Progenitor cell of endocrine pancreas (in vitro differentiated cells): ENCODE measurements at regions not wholly inside any gene's neighbourhood (a gene's known extent, or its start where the extent isn't known, plus 50 kb on each side); places are given as distances from the start of the nearest gene placed in this dataset.

Experiments used
- DNase-seq: peaks from one replicate; pipeline ENCODE4 v3.0.0; 2021; ENCODE audit warnings: low spot score; ENCODE audit not compliant: unreplicated experiment
- H3K27ac Mint-ChIP-seq: 2 replicates; pipeline ENCODE4 v1.8.0; 2021; ENCODE audit warnings: mild to moderate bottlenecking, moderate library complexity, mixed read lengths
- H3K27me3 Mint-ChIP-seq: 2 replicates; pipeline ENCODE4 v1.8.0; 2021; ENCODE audit warnings: mixed read lengths
- H3K36me3 Mint-ChIP-seq: 2 replicates; pipeline ENCODE4 v1.8.0; 2022; ENCODE audit warnings: mixed read lengths; ENCODE audit not compliant: insufficient read depth
- H3K4me1 Mint-ChIP-seq: 2 replicates; pipeline ENCODE4 v1.8.0; 2021; ENCODE audit warnings: low read depth, mixed read lengths
- H3K4me3 Mint-ChIP-seq: 2 replicates; pipeline ENCODE4 v1.8.0; 2021; ENCODE audit warnings: low read depth, mild to moderate bottlenecking, moderate library complexity, mixed read lengths
- H3K9me3 Mint-ChIP-seq: 2 replicates; pipeline ENCODE4 v1.8.0; 2021; ENCODE audit warnings: low read depth, mixed read lengths
- CTCF ChIP-seq: fragments of 200-600 bp; sonication (generic); IDR thresholded peaks from one replicate; pipeline ENCODE4 v1.5.0; 2021; ENCODE audit warnings: antibody characterized with exemption, mild to moderate bottlenecking; ENCODE audit not compliant: unreplicated experiment

DNA sequence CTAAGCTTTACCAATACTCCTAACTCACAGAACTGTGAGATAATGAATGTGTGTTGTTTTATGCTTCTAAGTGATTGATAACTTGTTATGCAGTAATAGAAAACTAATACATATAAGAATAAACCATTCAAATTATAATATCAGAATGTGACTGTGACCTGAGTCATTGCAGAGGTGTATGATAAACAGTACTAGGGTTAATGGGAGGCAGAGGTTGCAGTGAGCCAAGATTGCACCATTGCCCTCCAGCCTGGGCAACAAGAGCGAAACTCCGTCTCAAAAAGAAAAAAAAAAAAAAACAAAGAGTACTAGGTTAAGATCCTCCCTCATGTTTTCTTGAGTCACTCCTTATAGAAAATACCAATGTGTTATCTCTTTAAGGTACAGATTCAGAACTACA, 950.3 kb downstream of the SORCS1 start:
- H3K4me1 Mint-ChIP-seq = peaks cover 2% of the 10 kb centered on the region
- TF ChIP-seq CTCF = no peak
- H3K36me3 Mint-ChIP-seq = no peaks in the 10 kb centered on the region
- H3K27ac Mint-ChIP-seq = no peak overlapping the region
- no peak for DNase-seq
- H3K9me3 Mint-ChIP-seq = peaks cover 6% of the 10 kb centered on the region
- no peaks in the 10 kb centered on the region for H3K27me3 Mint-ChIP-seq
- no peak overlapping the region for H3K4me3 Mint-ChIP-seq

DNA sequence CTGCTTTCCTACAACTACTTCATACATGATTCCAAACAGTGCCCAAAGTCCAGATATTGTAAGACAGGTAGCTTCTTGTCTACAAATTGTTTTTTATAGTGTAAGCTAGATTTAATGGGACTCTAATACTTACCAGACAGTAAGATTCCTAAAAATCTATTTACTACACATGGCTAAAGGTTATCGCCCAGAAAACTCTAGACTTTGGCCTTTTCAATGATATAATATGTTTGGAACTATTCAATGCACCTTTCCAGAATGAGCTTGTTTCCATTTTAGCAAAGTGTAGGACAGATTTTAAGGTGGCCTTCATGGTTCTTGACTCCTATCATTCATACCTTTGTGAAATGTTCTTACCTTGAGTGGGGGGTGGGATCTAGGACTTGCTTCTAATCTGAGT, 951.0 kb downstream of the SORCS1 start:
- peaks cover 2% of the 10 kb centered on the region for H3K4me1 Mint-ChIP-seq
- no peaks in the 10 kb centered on the region for H3K36me3 Mint-ChIP-seq
- H3K27ac Mint-ChIP-seq = no peak overlapping the region
- no peak for TF ChIP-seq CTCF
- no peak for DNase-seq
- H3K4me3 Mint-ChIP-seq = no peak overlapping the region
- H3K27me3 Mint-ChIP-seq = no peaks in the 10 kb centered on the region
- peaks cover 6% of the 10 kb centered on the region for H3K9me3 Mint-ChIP-seq

- H3K27me3 Mint-ChIP-seq = no peaks in the 10 kb centered on the region
- no peak overlapping the region for H3K4me3 Mint-ChIP-seq
- TF ChIP-seq CTCF = no peak
- no peaks in the 10 kb centered on the region for H3K4me1 Mint-ChIP-seq
- no peak overlapping the region for H3K27ac Mint-ChIP-seq
- H3K36me3 Mint-ChIP-seq = no peaks in the 10 kb centered on the region
- no peaks in the 10 kb centered on the region for H3K9me3 Mint-ChIP-seq
- no peak for DNase-seq
Measured at GRCh38 chr10:106198275-106198674, 966.2 kb downstream of the SORCS1 start.

DNA sequence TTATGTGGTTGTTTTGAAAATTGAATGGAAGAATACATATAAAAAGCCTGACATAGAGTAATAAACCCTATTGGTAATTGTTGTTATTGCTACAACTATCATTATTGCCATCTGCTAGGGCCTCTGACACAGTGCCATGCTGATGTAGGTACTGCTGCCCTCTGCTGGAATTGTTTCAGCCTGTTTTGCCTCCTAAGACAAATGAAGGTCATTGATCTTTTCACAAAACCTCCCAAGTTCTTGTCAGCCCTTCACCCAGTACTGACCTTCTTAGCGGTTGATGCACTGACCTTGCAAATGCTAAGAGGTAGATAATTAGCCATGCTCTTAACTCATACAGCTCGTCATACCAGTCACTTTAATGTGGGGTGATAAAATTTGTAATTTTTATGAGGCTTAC, 975.2 kb downstream of the SORCS1 start:
- no peaks in the 10 kb centered on the region for H3K36me3 Mint-ChIP-seq
- H3K27me3 Mint-ChIP-seq = no peaks in the 10 kb centered on the region
- H3K27ac Mint-ChIP-seq = no peak overlapping the region
- peaks cover 19% of the 10 kb centered on the region for H3K4me1 Mint-ChIP-seq
- peak; percentile 73 for TF ChIP-seq CTCF
- no peak overlapping the region for H3K4me3 Mint-ChIP-seq
- no peaks in the 10 kb centered on the region for H3K9me3 Mint-ChIP-seq
- peak; percentile 15 for DNase-seq

GRCh38 chr10:106185951-106186350, 978.6 kb downstream of the SORCS1 start:
- no peaks in the 10 kb centered on the region for H3K9me3 Mint-ChIP-seq
- no peaks in the 10 kb centered on the region for H3K27me3 Mint-ChIP-seq
- no peak overlapping the region for H3K27ac Mint-ChIP-seq
- H3K36me3 Mint-ChIP-seq = no peaks in the 10 kb centered on the region
- no peak for TF ChIP-seq CTCF
- DNase-seq = no peak
- peaks cover 13% of the 10 kb centered on the region for H3K4me1 Mint-ChIP-seq
- no peak overlapping the region for H3K4me3 Mint-ChIP-seq
